Caco-2 (cell line): ENCODE measurements at regions not wholly inside any gene's neighbourhood (a gene's known extent, or its start where the extent isn't known, plus 50 kb on each side); places are given as distances from the start of the nearest gene placed in this dataset.

Experiments
- BruUV-seq: library from RNA; stranded (reverse); fragments of 400-500 nt; replicated peaks from 2 replicates; lab custom pipeline; 2021; lab: Mats Ljungman, UMichigan
- CTCF ChIA-PET: fragments of 300-600 bp; sonication (Branson Sonifier 250); formaldehyde crosslinking; loops from one replicate; lab custom pipeline; 2022; ENCODE audit warnings: antibody characterized with exemption; lab: Charles Lee
- POLR2A ChIA-PET: fragments of 300-600 bp; sonication (Branson Sonifier 250); formaldehyde crosslinking; loops from one replicate; lab custom pipeline; 2022; ENCODE audit warnings: antibody characterized with exemption; lab: Charles Lee
- DNase-seq, 2 experiments: peaks; one replicate each; pipeline versions ENCODE4 v3.0.0 to v3.0.0-alpha.2; 2020 to 2022
- H3K27me3 ChIP-seq: replicated peaks from 2 replicates; pipeline ENCODE4 v1.6.0; 2011; ENCODE audit warnings: low read length; ENCODE audit not compliant: control insufficient read depth, insufficient read depth
- H3K36me3 ChIP-seq: 2 replicates; pipeline ENCODE4 v1.5.1; 2011; ENCODE audit warnings: low read length; ENCODE audit not compliant: control insufficient read depth, insufficient read depth
- H3K4me1 ChIP-seq: fragments of 250-450 bp; sonication (Bioruptor Pico); 2 replicates; pipeline ENCODE4 v1.5.1; 2020; ENCODE audit warnings: mild to moderate bottlenecking
- H3K4me3 ChIP-seq: 2 replicates; pipeline ENCODE4 v1.5.1; 2011; ENCODE audit warnings: low read depth, mild to moderate bottlenecking, control low read depth, low read length
- H3K9me3 ChIP-seq: fragments of 250-450 bp; sonication (Bioruptor Pico); 2 replicates; pipeline ENCODE4 v1.5.1; 2020; ENCODE audit warnings: mild to moderate bottlenecking, moderate library complexity
- H3K27ac Mint-ChIP-seq: one replicate; pipeline ENCODE4 v1.8.0; 2022; ENCODE audit warnings: mixed read lengths; ENCODE audit not compliant: unreplicated experiment
- H3K27me3 Mint-ChIP-seq: one replicate; pipeline ENCODE4 v1.8.0; 2022; ENCODE audit warnings: mixed read lengths; ENCODE audit not compliant: insufficient read depth, unreplicated experiment
- H3K36me3 Mint-ChIP-seq: one replicate; pipeline ENCODE4 v1.8.0; 2022; ENCODE audit warnings: mild to moderate bottlenecking, mixed read lengths; ENCODE audit not compliant: insufficient read depth, unreplicated experiment
- H3K4me1 Mint-ChIP-seq: one replicate; pipeline ENCODE4 v1.8.0; 2022; ENCODE audit warnings: low read depth, mixed read lengths; ENCODE audit not compliant: unreplicated experiment
- H3K4me3 Mint-ChIP-seq: one replicate; pipeline ENCODE4 v1.8.0; 2022; ENCODE audit warnings: mild to moderate bottlenecking, moderate library complexity, mixed read lengths; ENCODE audit not compliant: unreplicated experiment
- H3K9me3 Mint-ChIP-seq: one replicate; pipeline ENCODE4 v1.8.0; 2022; ENCODE audit warnings: mixed read lengths; ENCODE audit not compliant: unreplicated experiment
- intact Hi-C: fragments of 100-400 bp; cut with micrococcal nuclease; formaldehyde crosslinking; loops from one replicate; pipeline ENCODE4 v1.10.0; 2022; ENCODE audit not compliant: unreplicated experiment
- TF ChIP-seq, protein P1 (sequence below), 2 experiments: fragments of 200-600 bp in 1 of 2; IDR thresholded peaks; 1 replicate in 1 of 2; 2 replicates in 1 of 2; pipeline versions ENCODE4 v1.5.1 to v1.8.0; 2011 to 2022; ENCODE audit warnings: antibody characterized with exemption in 1 of 2, control low read depth in 1 of 2, inconsistent platforms in 1 of 2, low read depth in 1 of 2, low read length in 1 of 2, mild to moderate bottlenecking in 1 of 2, moderate library complexity in 1 of 2; ENCODE audit not compliant: insufficient read depth in 1 of 2, severe bottlenecking in 1 of 2, unreplicated experiment in 1 of 2

DNA sequence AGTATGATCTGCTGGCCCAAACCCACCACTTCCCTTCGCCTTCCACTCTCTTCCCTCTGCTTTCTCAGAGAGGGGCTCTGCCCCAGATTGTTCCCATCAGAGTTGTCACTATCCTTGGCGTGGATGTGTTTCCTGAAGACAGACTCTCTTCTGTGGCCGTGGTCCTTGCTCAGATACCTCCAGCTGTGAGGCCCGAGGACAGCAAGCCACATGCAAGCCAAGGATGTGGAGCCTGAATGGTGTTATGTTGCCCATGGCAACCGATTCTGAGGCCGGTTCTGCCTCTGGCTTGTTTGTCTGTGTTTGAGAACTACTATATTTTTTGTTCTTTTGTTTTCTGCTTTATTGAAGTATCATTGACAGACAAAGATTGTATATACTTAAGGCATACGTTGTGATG is 247.4 kb upstream of the PODXL start:
- no peaks in the 10 kb centered on the region for H3K4me1 ChIP-seq
- no peaks in the 10 kb centered on the region for H3K36me3 ChIP-seq
- no peaks in the 10 kb centered on the region for H3K27me3 ChIP-seq
- Mint-ChIP-seq H3K27me3 (peaks cover 10% of the 10 kb centered on the region), H3K36me3 (no peaks in the 10 kb centered on the region), H3K4me3 (no peak overlapping the region), H3K27ac (no peak overlapping the region), H3K4me1 (no peaks in the 10 kb centered on the region), H3K9me3 (no peaks in the 10 kb centered on the region)
- DNase-seq: no peak
- CTCF ChIA-PET: no interaction called here
- no peak overlapping the region for H3K4me3 ChIP-seq
- no TSS peak for BruUV-seq
- intact Hi-C loops: no loop called here
- TF ChIP-seq, protein P1, sequence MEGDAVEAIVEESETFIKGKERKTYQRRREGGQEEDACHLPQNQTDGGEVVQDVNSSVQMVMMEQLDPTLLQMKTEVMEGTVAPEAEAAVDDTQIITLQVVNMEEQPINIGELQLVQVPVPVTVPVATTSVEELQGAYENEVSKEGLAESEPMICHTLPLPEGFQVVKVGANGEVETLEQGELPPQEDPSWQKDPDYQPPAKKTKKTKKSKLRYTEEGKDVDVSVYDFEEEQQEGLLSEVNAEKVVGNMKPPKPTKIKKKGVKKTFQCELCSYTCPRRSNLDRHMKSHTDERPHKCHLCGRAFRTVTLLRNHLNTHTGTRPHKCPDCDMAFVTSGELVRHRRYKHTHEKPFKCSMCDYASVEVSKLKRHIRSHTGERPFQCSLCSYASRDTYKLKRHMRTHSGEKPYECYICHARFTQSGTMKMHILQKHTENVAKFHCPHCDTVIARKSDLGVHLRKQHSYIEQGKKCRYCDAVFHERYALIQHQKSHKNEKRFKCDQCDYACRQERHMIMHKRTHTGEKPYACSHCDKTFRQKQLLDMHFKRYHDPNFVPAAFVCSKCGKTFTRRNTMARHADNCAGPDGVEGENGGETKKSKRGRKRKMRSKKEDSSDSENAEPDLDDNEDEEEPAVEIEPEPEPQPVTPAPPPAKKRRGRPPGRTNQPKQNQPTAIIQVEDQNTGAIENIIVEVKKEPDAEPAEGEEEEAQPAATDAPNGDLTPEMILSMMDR (IDR thresholded peaks at IDR 0.05; ENCODE audit: insufficient read depth in 1 of 2, low read depth in 1 of 2, low read length in 1 of 2, severe bottlenecking in 1 of 2, unreplicated experiment in 1 of 2): no peak
- POLR2A ChIA-PET: no interaction called here
- H3K9me3 ChIP-seq: no peaks in the 10 kb centered on the region

DNA sequence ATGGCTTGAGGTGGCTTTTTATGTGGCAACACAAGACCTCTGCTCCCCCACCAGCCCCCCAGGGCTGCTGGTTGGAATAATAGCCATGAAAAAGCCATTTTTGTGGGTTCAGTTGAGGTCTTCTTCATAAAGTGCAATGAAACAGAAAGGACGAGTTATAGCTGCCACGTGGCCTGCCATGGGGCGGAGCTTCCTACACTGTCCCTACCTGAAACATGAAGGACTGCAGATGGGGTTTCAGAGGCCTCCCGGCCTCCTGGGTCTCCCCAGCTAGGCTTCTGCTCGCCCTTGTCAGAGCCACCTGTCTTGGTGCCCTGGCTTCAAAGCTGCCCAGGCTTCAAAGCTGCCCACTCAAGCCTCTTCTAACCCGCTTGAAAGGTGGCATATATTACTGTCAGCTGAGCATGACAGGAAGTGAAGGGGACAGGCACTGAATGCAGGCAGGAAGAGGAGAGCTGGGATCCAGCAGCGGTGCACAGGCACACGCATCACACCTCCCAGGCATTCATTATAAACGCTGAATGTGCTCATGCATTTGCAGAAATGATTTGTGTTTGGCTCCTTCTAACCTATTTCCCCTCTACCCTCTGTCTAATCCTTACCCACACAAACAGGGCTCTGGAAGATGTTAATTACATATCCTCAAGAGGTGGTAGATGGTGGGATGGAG is 245.9 kb upstream of the PODXL start:
- H3K4me3 Mint-ChIP-seq: no peak overlapping the region
- no peaks in the 10 kb centered on the region for H3K9me3 Mint-ChIP-seq
- ChIA-PET CTCF (no interaction called here), POLR2A (no interaction called here)
- TF ChIP-seq, protein P1 (IDR thresholded peaks at IDR 0.05; ENCODE audit: insufficient read depth in 1 of 2, low read depth in 1 of 2, low read length in 1 of 2, severe bottlenecking in 1 of 2, unreplicated experiment in 1 of 2): no peak
- Histone ChIP-seq H3K4me3 (no peak overlapping the region), H3K36me3 (no peaks in the 10 kb centered on the region; the same call in 1 of the 2 replicates), H3K9me3 (no peaks in the 10 kb centered on the region), H3K4me1 (no peaks in the 10 kb centered on the region), H3K27me3 (no peaks in the 10 kb centered on the region)
- H3K27ac Mint-ChIP-seq: no peak overlapping the region
- no peaks in the 10 kb centered on the region for H3K4me1 Mint-ChIP-seq
- intact Hi-C loops: no loop called here
- H3K27me3 Mint-ChIP-seq: peaks cover 7% of the 10 kb centered on the region
- BruUV-seq: no TSS peak
- DNase-seq: no peak
- H3K36me3 Mint-ChIP-seq: no peaks in the 10 kb centered on the region

DNA sequence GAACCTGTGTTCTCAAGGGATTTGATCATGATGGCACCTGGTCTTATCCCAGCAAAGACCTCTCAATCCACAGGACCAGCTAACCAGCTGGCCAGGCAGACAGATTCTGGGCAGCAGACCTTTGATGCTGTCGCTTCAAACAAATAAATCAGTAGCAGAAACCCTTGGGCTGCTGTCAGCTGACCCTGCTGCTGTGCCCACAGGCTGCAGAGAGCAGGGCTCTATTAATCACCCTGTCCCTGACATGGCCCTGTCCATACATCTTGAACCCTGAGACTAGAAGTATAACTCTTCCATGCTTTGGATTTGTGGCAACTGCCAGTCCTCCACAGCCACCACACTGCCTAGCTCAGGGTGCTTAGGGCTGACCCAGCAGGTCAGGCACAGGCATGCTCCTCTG is 244.1 kb upstream of the PODXL start:
- no TSS peak for BruUV-seq
- Histone ChIP-seq H3K4me3 (no peak overlapping the region), H3K9me3 (no peaks in the 10 kb centered on the region), H3K36me3 (no peaks in the 10 kb centered on the region; the same call in 1 of the 2 replicates), H3K27me3 (no peaks in the 10 kb centered on the region), H3K4me1 (no peaks in the 10 kb centered on the region)
- ChIA-PET CTCF (no interaction called here), POLR2A (no interaction called here)
- no peaks in the 10 kb centered on the region for H3K9me3 Mint-ChIP-seq
- no peak for DNase-seq
- H3K27ac Mint-ChIP-seq: no peak overlapping the region
- no peak overlapping the region for H3K4me3 Mint-ChIP-seq
- H3K4me1 Mint-ChIP-seq: no peaks in the 10 kb centered on the region
- TF ChIP-seq, protein P1 (IDR thresholded peaks at IDR 0.05; ENCODE audit: insufficient read depth in 1 of 2, low read depth in 1 of 2, low read length in 1 of 2, severe bottlenecking in 1 of 2, unreplicated experiment in 1 of 2): no peak
- H3K36me3 Mint-ChIP-seq: no peaks in the 10 kb centered on the region
- intact Hi-C loops: no loop called here
- H3K27me3 Mint-ChIP-seq: peaks cover 3% of the 10 kb centered on the region
